GM11168 (cell line): ENCODE measurements at regions not wholly inside any gene's neighbourhood (a gene's known extent, or its start where the extent isn't known, plus 50 kb on each side); places are given as distances from the start of the nearest gene placed in this dataset.
"Not testable (repeated sequence)": the region's sequence is repeated elsewhere in the genome, so short reads cannot be mapped to it uniquely, and the experiment has no call there.

Experiments
- in situ Hi-C: fragments of 300-500 bp; cut with MboI; formaldehyde crosslinking; loops from one replicate; pipeline ENCODE4 v1.12.0; 2022; ENCODE audit warnings: low sequenced_read_pairs; ENCODE audit not compliant: unreplicated experiment

DNA sequence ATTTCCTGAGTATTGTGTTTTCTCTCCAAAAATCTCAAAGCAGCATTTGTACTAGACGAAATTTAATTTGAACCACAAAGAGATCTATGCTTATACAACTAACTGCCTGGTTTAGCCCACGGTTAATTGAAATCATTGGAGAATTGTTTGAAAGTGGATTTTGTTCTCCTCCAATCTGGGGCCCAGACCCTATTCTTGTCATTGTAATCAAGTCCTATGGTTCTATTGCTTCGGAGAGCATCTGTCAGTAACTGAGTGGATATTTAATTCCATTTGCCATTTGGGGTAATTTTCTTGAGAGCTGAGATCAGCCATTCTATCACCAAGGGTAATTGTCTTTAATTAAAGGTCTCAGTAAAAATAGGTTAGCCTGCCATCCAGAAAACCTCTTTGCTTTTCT, 117.0 kb upstream of the KCNG1 start:
- in situ Hi-C loops: no loop called here

DNA sequence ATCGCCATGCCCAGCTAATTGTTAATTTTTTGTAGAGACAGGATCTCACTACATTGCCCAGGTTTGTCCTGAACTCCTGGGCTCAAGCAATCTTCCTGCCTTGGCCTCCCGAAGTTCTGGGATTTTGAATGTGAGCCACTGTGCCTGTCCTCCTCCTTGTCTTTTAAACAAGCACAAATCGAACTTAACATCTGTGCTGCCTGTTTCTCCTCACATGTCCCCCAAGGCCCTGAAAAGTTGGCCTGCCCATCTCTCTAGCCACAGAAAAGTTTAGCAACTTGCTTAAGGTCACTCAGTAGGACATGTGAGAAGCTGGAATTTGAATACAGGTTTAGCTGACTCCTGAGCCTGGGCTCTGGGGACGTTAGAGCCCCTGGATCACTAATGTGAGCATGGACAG, 115.7 kb upstream of the KCNG1 start:
- in situ Hi-C loops: no loop called here

DNA sequence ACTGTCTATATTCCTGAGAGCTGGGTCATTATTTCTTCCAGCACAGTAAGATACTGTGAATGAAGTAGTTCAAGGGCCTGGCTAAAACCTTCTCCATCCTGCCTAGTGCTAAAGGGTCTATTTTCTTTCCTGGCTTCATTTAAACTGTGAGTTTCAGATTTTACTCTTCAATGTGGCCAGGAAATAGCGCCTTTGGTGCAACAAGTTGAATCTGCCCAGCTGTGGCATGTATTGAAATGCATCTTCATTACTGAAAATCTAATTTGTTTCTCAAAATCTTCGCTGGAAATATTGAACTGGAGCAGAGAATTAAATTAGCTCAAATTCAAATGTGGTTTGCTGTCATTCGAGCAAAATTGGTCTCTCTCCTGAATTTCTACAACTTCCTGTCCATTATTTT, 114.6 kb upstream of the KCNG1 start:
- in situ Hi-C loops: no loop called here

DNA sequence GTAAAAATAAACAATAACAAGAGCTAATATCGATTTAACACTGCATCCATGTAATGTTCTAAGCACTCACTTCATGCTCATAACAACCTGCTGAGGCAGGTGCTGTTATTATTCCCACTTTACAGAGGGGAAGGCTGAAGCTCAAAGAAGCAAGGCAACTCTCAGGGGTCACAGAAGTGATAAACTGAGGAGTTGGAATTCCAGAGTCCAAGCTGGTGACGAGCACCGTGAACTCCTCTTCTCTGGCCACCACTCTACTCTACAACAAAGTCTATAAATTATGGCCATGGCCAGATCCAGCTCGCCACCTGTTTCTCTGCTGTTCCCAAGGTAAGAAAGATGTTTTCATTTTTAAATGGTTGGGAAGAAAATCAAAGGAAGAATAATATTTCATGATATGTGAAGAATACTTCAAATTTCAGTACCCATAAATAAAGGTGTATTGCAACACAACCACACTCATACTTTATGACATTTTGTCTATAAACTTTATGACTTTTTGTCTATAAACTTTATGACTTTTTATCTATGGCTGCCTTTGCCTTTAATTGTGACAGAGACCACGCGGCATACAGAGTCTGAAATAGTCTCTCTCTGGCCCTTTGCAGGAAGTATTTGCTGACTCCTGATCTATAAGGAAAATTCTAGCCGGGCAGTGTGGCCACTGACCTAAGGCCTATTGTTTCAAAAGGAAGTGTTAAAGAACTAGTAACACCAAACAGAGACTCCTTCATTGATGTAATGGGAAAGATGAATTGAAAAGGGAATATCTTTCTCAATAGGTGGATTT, 113.2 kb upstream of the KCNG1 start:
- in situ Hi-C loops: no loop called here

DNA sequence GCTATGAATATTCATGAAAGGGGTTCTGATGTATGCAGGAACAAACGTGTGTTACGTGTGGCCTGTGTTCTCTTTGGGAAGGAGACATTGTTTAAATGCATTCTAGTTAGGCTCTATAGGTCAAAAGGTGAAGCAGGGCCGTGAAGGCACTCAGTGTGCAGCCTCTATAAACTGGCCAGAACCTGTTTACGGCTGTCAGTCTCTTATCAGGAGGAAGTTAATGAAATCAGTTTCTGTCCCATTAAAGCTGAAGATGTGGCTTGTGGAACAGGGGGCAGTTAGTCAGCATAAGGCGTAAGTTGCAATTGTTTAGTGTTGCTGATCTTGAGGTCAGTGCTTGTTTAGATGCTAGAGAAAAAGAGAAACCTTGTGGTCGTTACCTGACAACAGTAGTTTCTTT, 111.5 kb upstream of the KCNG1 start:
- in situ Hi-C loops: no loop called here

DNA sequence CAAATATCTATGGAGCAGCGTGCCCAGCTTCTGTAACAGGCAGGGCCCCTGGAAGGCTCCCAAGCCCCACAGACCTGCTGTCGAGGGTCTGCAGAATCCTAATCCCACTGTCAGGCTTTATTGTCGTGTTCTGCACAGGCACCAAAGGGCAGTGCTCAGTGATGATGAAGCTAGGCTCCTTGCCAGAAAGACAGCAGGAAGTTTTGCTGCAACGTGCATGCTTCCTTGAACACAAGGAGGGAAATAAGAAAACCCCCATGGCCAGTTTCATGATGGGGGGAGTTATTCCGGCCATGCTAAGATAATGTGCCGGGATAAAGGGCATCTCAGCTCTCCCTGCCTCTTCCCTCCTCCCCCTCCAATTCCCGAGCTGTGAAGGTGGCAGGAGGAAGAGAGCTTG, 109.4 kb upstream of the KCNG1 start:
- in situ Hi-C loops: no loop called here

DNA sequence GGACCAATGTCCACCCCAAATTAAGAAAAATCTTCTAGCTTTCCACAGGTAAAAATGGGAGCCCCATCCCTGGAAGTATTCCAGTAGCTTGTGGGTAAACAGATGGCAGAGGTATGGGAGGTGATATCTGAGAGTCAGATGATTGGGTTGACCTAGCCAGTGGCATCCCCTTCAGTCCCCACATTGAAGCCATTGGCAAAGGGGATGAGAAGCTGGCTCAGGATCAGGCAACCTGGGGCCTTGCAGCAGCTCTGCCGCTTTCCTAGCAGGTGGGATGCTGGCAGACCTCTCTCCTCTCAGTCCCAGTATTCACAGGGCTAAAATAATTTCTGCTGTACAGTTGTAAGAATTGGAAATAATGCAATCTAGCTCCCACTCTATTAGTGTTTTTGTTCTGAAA, 108.9 kb upstream of the KCNG1 start:
- in situ Hi-C loops: no loop called here

DNA sequence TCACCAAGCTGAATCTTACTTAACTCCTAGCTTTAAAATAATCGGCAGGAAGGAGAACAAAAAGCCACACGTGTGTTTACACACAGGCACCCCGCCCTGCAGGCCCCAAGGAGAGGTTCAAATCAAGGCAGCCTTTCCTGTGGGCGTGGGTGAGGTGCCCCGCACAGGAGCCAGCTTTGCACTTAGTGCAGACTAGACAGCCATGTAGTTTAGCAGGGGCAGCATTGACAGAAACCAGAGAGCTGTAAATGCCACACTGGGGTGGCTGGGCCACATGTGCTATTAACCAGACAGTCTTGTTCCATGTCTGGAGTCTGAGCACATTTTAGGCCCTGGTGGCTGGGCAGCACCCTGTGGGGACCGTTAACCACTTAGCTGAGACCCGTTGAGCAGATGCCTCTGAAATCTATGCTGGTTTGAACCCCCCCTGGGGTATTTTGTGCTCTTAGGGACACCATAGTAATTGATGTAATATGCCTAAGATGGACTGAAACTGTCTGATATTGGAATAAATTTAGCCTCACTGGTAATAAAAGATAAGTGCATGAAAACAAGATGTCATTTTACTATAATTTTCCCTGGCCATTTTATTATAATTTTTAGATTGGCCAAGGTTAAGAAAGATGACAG, 106.4 kb upstream of the KCNG1 start:
- in situ Hi-C loops: no loop called here

DNA sequence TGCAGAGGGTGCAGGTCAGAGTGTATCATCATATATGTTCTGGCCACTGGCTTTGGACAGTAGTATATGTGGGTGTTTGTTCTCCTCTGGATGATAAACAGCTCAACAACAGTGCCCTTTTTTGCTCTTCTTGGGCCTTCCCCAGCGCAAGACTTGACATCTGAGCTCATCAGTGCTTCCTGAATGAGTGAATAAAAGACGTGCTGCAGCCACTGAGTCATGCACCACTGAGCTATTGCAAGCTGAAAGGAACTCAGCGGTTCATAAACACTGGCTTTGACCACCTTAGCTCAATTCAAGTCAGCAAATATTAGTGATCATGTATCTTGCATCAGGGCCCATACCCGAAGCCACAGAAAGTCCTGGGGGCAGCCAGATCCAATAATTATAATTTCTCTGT, 105.3 kb upstream of the KCNG1 start:
- in situ Hi-C loops: no loop called here

DNA sequence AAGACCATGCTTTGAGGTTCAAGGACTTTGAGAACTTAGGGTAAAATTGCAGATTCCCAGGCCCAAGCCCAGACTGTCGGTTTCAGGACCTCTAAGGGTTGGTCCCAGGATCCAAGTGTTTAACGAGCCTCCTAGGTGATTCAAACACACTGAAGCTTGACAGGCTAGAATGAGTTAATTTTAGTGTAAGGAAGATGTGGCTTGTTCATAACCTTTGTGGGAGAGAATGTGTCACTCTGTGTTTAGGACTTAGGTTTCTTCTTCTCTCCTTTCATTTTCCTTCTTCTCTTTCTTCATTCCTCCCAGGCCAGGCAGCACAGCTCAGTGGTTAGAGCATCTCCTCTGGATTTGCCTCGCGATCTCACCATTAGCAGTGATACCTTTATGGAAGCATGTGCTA, 104.8 kb upstream of the KCNG1 start:
- in situ Hi-C loops: no loop called here

DNA sequence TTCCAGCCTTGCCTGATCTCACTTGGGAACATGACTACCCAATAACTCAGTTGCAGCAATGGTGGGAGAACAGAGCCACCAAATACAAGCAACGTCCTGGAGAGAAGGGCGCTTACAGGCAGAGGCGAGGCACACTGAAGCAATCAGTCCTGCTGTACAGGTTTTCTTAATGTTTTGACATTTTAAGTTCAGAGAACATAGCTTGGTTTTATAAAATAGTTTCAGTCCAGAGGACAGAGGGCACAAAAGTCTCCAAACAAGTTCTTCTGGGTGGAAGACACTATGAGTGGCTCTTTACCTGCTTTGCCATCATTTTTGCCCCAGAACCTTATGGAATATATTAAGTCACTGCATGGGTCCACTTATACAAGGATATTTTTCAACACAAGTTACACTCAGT, 103.4 kb upstream of the KCNG1 start:
- in situ Hi-C loops: no loop called here

DNA sequence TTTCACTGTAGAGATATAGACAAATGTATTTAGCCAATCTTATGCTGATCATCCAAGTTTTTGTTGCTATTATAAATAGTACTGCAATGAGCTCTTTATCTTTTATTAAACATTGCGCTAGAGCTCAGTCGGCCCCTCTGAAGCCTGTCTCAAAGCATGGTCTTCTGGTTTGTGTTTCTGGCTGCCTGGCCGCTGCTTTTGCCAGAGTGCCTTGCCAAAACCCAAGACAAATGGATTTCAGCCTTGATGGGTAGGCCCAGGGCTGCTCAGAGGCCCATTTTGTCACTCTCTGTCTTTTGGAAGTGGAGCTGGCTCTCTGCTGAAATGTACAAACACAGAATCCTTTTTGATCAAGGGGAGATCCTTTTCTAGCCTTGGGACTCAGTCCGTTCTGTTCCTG, 102.9 kb upstream of the KCNG1 start:
- in situ Hi-C loops: no loop called here

DNA sequence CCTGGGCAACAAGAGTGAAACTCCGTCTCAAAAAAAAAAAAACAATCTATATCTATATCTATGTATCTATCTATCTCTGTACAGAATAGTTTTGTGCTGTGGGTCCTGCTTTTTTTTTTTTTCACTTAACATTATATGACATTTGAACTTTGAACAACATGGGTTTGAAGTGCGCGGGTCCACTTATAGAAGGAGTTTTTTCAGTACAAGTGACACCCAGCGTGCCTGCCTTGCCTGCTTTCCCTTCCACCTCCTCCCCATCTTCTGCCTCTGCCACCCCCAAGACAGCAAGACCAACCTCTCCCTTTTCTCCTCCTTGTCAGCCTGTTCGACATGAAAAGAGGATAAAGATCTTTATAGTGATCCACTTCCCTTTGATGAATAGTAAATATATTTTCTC, 102.2 kb upstream of the KCNG1 start:
- in situ Hi-C loops: no loop called here

DNA sequence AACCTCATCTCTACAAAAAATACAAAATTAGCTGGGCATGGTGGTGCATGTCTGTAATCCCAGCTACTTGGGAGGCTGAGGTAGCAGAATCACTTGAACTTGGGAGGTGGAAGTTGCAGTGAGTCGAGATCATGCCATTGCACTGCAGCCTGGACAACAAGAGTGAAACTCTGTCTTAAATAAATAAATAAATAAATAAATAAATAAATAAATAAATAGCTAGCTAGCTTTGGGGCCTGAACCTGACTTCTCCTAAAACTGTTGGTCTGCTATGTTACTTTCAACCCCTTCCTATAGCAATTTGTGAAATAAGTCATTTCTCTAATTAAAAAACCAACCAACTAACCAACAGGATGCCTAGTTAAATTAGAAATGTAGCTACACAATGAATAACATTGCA, 101.0 kb upstream of the KCNG1 start:
- in situ Hi-C loops: not testable (repeated sequence)

DNA sequence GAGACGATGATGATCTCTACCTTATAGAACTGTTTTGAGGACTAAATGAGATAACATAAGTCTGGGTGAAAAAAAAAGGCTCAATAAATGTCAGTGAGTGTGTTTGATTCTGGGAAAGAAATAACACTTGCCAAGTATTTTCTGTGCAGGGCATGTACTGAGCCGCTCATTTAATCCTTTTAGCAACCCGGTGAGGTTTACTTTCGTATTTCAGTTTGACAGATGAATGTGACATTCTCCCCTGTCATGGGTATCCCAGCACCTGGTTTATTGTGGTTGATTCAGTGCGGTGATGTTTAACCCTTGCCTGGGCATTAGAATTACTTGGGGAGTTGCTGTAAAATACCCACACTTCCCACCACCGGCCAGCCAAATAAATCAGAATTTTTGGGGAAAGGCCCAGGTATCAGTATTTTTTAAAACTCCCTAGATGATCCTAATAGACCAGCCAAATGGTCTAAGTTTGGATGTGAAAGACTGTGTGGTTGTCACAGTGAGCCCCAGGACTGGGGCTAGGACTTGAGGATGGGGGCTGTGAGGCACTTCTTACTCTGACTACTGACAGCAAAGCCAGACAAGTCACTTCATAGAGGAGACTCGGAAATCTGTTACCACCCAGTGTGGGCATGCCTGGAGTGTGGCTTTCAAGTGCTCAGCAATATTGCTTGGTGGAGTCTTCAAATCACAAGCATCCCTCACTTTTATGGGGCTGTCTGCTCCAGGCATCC, 100.2 kb upstream of the KCNG1 start:
- in situ Hi-C loops: no loop called here

DNA sequence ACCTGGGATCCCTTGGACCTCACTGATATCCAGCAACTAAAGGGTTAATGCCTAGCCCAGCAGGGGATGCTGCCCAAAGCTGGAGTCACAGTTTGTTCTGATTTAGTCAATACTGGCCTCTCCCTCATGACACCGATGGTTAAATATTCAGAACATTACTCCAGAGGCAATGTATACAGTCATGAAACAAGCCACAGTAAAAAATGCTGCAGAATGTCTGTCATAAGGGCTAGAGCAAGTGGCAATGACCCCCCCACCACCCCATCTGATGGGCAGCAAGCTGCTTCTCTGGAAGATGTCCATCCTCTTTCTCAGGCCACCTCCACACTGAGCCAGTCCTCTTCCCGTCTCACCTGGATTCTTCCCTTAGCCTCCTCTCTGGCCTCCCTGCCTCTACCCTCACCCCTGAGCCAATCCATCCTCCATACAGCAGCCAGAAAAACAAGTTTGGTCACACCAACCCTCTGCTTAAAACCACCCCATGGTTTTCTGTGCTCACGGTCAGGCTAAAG, 99.0 kb upstream of the KCNG1 start:
- in situ Hi-C loops: no loop called here

DNA sequence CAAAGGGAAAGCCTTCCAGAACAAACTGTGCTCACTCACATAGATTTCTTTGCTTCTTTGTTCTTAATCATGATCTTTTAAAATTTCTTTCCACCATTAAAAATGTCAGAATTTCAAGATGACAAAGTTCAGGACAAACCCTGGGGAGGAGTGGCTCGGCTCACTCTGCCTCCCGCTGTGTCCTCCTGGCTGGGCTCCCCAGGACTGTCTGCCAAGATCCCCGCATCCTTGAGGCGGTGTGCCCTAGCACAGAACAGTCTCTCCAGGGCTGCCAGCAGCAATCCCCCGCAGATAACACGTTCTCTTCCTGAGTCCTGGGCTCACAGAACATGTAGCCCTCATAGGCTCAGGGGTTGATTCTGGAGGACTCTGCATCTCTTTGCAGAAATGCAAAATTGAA, 98.4 kb upstream of the KCNG1 start:
- in situ Hi-C loops: no loop called here

DNA sequence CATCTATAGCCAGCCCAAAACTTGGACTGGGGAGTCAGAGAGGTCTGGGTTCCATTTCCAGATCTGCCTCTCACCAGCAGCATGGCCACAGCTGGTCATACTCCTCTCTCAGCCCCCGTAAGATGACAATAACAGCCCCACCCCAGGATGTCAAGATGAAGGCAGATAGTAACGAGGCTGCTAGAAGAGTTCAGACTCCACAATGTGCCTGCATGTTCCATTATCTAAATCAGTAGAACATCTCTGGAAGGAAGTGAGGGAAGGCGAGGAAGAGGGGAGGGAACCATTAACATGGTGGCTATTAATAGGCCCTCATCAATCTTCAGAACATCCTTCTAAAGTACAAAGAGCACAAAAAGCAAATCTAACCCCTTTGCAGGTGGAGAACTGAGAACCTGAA, 98.0 kb upstream of the KCNG1 start:
- in situ Hi-C loops: no loop called here

DNA sequence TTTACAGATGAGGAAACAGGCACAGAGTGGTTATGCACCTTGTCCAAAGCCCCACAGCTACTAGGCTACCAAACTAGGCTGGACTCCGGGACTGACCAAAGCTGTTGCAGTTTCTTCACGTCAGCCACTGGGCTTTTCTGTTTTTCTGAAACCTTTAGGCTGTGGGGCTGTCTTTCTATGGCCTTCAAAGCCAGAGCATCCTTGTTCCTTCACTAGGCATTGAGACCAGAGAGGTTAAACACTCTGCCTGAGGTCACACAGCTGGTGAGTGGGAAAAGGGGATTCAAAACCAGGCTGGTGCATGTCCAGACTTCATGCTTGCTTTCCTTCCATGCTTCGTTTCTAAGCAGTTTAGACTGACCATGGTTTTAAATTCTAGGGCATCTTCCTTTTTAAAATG, 97.5 kb upstream of the KCNG1 start:
- in situ Hi-C loops: no loop called here

DNA sequence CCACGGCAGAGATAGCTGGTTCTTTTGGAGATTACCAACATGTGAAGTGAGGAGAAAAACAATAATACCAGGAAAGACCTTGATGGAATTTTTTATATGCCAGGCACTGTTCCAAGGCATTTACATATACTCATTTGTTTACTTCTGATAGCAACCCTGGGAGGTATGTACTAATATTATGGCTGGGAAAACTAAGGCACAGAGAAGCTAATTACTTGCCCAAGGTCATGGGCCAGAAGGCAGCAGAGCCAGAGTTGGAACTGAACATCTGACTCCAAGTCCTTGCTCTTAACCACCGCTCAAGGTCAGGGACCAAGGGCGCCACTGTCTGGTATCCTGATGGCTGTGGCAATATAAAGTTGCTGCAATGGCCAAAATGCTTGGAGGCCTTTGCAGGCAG, 97.0 kb upstream of the KCNG1 start:
- in situ Hi-C loops: no loop called here

DNA sequence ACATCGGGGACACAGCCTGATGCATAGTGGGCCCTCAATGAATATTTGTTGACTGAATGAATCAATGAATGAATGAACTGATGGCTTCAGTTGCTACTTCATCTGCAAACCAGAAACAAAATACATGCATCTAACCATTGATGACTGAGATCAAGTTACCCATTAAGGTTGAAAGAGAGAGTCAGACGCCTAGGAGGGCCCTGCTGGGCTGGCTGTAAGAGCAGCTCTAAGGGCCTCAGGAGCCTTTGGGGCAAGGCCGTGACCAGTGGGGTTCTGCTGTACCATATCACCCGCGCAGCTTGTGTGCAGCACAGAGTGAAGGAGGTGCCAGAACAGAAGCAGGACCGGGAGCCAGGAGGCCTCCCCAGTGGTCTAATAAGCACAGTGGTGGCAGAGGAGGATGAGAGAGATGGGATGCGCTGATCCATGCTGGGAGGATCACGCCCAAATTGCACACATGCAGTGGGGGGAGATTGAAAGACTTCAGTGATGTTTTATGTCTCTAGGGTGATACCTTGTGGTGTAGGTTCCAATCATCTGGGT, 96.1 kb upstream of the KCNG1 start:
- in situ Hi-C loops: no loop called here
